ENCODE measurements at regions not wholly inside any gene's neighbourhood (a gene's known extent, or its start where the extent isn't known, plus 50 kb on each side); places are given as distances from the start of the nearest gene placed in this dataset.

DNA sequence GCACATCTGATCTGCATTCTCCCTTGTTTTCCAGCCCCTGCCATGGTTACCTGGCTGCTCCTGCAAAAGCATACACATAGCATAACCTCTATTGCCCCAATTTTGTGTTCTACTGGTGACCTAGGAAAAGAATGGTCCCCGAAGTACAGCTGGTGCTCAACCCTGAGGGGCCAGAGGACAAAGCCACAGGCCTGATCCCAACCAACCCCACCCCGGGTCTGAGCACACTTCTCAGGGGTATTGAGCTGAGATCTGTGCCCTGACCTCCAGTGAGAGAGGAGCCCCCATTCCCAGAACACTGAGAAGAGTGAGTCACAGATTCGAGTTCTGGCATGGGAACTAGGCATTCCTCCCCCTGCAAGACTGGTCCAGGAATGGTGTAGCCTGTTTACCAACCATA, 465.5 kb upstream of the ACTRT1 start:
- Histone ChIP-seq H3K36me3 (ENCODE audit: insufficient read depth, low read length) (no peaks in the 10 kb centered on the region), H3K79me2 (replicated peaks; ENCODE audit: insufficient read depth, low read length) (no peaks in the 10 kb centered on the region), H3K4me2 (ENCODE audit: low read length) (no peak overlapping the region), H3K4me3 (ENCODE audit: low read length) (no peak overlapping the region), H3F3A (ENCODE audit: insufficient read depth, low read length, poor library complexity, severe bottlenecking) (no peaks in the 10 kb centered on the region), H3K27ac (ENCODE audit: low read length) (no peak overlapping the region), H3K9ac (ENCODE audit: low read length) (no peak overlapping the region), H3K27me3 (ENCODE audit: insufficient read depth, low read depth, low read length) (no peaks in the 10 kb centered on the region), H3K9me2 (ENCODE audit: insufficient read depth, low read length) (no peaks in the 10 kb centered on the region), H2AFZ (ENCODE audit: low read depth, low read length) (no peak overlapping the region), H3K9me3 (ENCODE audit: low read length) (no peaks in the 10 kb centered on the region), H4K20me1 (ENCODE audit: insufficient read depth) (no peaks in the 10 kb centered on the region)
- TF ChIP-seq MXI1 (conservative IDR thresholded peaks at IDR 0.05; ENCODE audit: poor library complexity, severe bottlenecking) (no peak), TAF1 (IDR thresholded peaks at IDR 0.05; ENCODE audit: low read depth) (no peak), RAD21 (conservative IDR thresholded peaks at IDR 0.05) (no peak), EP300 (conservative IDR thresholded peaks at IDR 0.05; ENCODE audit: poor library complexity, severe bottlenecking) (no peak), POLR2AphosphoS5 (IDR thresholded peaks at IDR 0.05) (no peak), REST (IDR thresholded peaks at IDR 0.05; ENCODE audit: borderline replicate concordance) (no peak), SMC3 (conservative IDR thresholded peaks at IDR 0.05; ENCODE audit: poor library complexity) (no peak), EZH2 (IDR thresholded peaks at IDR 0.05; ENCODE audit: borderline replicate concordance, insufficient read depth, low read length, poor library complexity, severe bottlenecking) (no peak)
- TF ChIP-seq, protein P1, sequence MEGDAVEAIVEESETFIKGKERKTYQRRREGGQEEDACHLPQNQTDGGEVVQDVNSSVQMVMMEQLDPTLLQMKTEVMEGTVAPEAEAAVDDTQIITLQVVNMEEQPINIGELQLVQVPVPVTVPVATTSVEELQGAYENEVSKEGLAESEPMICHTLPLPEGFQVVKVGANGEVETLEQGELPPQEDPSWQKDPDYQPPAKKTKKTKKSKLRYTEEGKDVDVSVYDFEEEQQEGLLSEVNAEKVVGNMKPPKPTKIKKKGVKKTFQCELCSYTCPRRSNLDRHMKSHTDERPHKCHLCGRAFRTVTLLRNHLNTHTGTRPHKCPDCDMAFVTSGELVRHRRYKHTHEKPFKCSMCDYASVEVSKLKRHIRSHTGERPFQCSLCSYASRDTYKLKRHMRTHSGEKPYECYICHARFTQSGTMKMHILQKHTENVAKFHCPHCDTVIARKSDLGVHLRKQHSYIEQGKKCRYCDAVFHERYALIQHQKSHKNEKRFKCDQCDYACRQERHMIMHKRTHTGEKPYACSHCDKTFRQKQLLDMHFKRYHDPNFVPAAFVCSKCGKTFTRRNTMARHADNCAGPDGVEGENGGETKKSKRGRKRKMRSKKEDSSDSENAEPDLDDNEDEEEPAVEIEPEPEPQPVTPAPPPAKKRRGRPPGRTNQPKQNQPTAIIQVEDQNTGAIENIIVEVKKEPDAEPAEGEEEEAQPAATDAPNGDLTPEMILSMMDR (IDR thresholded peaks at IDR 0.05; ENCODE audit: poor library complexity, severe bottlenecking) = no peak

GRCh38 chrX:128504496-128504895, 452.3 kb upstream of the ACTRT1 start:
- Histone ChIP-seq H2AFZ (ENCODE audit: low read depth, low read length) (no peak overlapping the region), H3K4me2 (ENCODE audit: low read length) (no peak overlapping the region), H3K9ac (ENCODE audit: low read length) (no peak overlapping the region), H3K79me2 (replicated peaks; ENCODE audit: insufficient read depth, low read length) (no peaks in the 10 kb centered on the region), H3K27ac (ENCODE audit: low read length) (no peak overlapping the region), H3K27me3 (ENCODE audit: insufficient read depth, low read depth, low read length) (no peaks in the 10 kb centered on the region), H3K9me2 (ENCODE audit: insufficient read depth, low read length) (no peaks in the 10 kb centered on the region), H3K4me3 (ENCODE audit: low read length) (no peak overlapping the region), H3K9me3 (ENCODE audit: low read length) (no peaks in the 10 kb centered on the region), H3K36me3 (ENCODE audit: insufficient read depth, low read length) (no peaks in the 10 kb centered on the region), H4K20me1 (ENCODE audit: insufficient read depth) (no peaks in the 10 kb centered on the region), H3F3A (ENCODE audit: insufficient read depth, low read length, poor library complexity, severe bottlenecking) (no peaks in the 10 kb centered on the region)
- TF ChIP-seq, protein P1 (IDR thresholded peaks at IDR 0.05; ENCODE audit: poor library complexity, severe bottlenecking) = no peak
- TF ChIP-seq REST (IDR thresholded peaks at IDR 0.05; ENCODE audit: borderline replicate concordance) (no peak), MXI1 (conservative IDR thresholded peaks at IDR 0.05; ENCODE audit: poor library complexity, severe bottlenecking) (no peak), POLR2AphosphoS5 (IDR thresholded peaks at IDR 0.05) (no peak), TAF1 (IDR thresholded peaks at IDR 0.05; ENCODE audit: low read depth) (no peak), EP300 (conservative IDR thresholded peaks at IDR 0.05; ENCODE audit: poor library complexity, severe bottlenecking) (no peak), EZH2 (IDR thresholded peaks at IDR 0.05; ENCODE audit: borderline replicate concordance, insufficient read depth, low read length, poor library complexity, severe bottlenecking) (no peak), RAD21 (conservative IDR thresholded peaks at IDR 0.05) (no peak), SMC3 (conservative IDR thresholded peaks at IDR 0.05; ENCODE audit: poor library complexity) (no peak)
